ENCODE measurements at regions not wholly inside any gene's neighbourhood (a gene's known extent, or its start where the extent isn't known, plus 50 kb on each side); places are given as distances from the start of the nearest gene placed in this dataset.

- no peak overlapping the region for H3K4ac ChIP-seq (ENCODE audit: low read depth, low read length)
- Mint-ChIP-seq H3K4me1 (no peaks in the 10 kb centered on the region), H3K36me3 (ENCODE audit: insufficient read depth in 1 of 3, low read depth in 3 of 3) (no peaks in the 10 kb centered on the region), H3K27ac (no peak overlapping the region), H3K27me3 (ENCODE audit: low read depth) (no peaks in the 10 kb centered on the region), H3K9me3 (no peaks in the 10 kb centered on the region), H3K4me3 (no peak overlapping the region)
- no peak overlapping the region for H2BK12ac ChIP-seq (ENCODE audit: insufficient read length, low read depth, low read length)
- no peak overlapping the region for H4K91ac ChIP-seq (ENCODE audit: insufficient read length, low read depth, low read length)
- H3T11ph ChIP-seq (ENCODE audit: low read length): no peak overlapping the region
- H3K27ac ChIP-seq (ENCODE audit: insufficient read length, low read depth, low read length): no peak overlapping the region
- no peak overlapping the region for H4K5ac ChIP-seq (ENCODE audit: insufficient read length, low read depth, low read length)
- H2BK5ac ChIP-seq (ENCODE audit: insufficient read length, low read length): no peak overlapping the region
- H3K14ac ChIP-seq (ENCODE audit: insufficient read depth, low read length): no peak overlapping the region
- no peaks in the 10 kb centered on the region for H3K23me2 ChIP-seq (ENCODE audit: insufficient read length, low read depth, low read length, poor library complexity, severe bottlenecking)
- H2BK20ac ChIP-seq (ENCODE audit: low read depth, low read length, poor library complexity, severe bottlenecking): no peak overlapping the region
- no peaks in the 10 kb centered on the region for H3K9me3 ChIP-seq (ENCODE audit: control insufficient read depth, low read depth, low read length)
- H3K23ac ChIP-seq (ENCODE audit: insufficient read length, low read depth, low read length): no peak overlapping the region
- no peak for DNase-seq
- no peak overlapping the region for H3K9ac ChIP-seq (ENCODE audit: extremely low read depth, insufficient read length, low read length)
- no peak overlapping the region for H2BK120ac ChIP-seq (ENCODE audit: low read depth, low read length, poor library complexity, severe bottlenecking)
- no peak overlapping the region for H3K56ac ChIP-seq (ENCODE audit: insufficient read length, low read depth, low read length)
- H3K27me3 ChIP-seq (ENCODE audit: insufficient read depth, low read length): no peaks in the 10 kb centered on the region
- no CpG with 5 or more reads among the region's 2 CpGs for WGBS (ENCODE audit: extremely low coverage, insufficient read length, low lambda C conversion rate)
- TF ChIP-seq CTCF (conservative IDR thresholded peaks at IDR 0.05): no peak
- H2AK5ac ChIP-seq (ENCODE audit: insufficient read length, low read length): no peak overlapping the region
- H2BK15ac ChIP-seq (ENCODE audit: low read depth, low read length): no peak overlapping the region
- no peaks in the 10 kb centered on the region for H3K79me1 ChIP-seq (ENCODE audit: insufficient read depth, low read depth, low read length, poor library complexity, severe bottlenecking)
- no peaks in the 10 kb centered on the region for H4K20me1 ChIP-seq (ENCODE audit: control insufficient read depth, insufficient read depth, insufficient read length)
- no peak overlapping the region for H3K18ac ChIP-seq (ENCODE audit: insufficient read length, low read depth, low read length)
- no peaks in the 10 kb centered on the region for H3K79me2 ChIP-seq (ENCODE audit: insufficient read depth, low read length)
- no peak overlapping the region for H2AFZ ChIP-seq (ENCODE audit: low read length)
- no peak overlapping the region for H3K4me2 ChIP-seq (ENCODE audit: insufficient read depth, insufficient read length, low read length)
- H4K8ac ChIP-seq (replicated peaks; ENCODE audit: insufficient read length, low read depth, low read length): no peak overlapping the region
- no peaks in the 10 kb centered on the region for H3K4me1 ChIP-seq (ENCODE audit: insufficient read depth, low read length)
These were observed 267.9 kb downstream of the ZNF326 start for GRCh38 chr1:90262791-90263190.
